Neural cell (in vitro differentiated cells): ENCODE measurements at regions not wholly inside any gene's neighbourhood (a gene's known extent, or its start where the extent isn't known, plus 50 kb on each side); places are given as distances from the start of the nearest gene placed in this dataset.

Source experiments
- H2AFZ ChIP-seq: fragments of 200-600, 300-800 bp; sonication (generic), shearing (Covaris generic); 2 replicates; pipeline ENCODE4 v1.6.0; 2014; ENCODE audit warnings: low read depth, mild to moderate bottlenecking, antibody characterized with exemption, low read length, moderate library complexity
- H3F3A ChIP-seq: fragments of 200-600 bp; shearing (Covaris generic); 2 replicates; pipeline ENCODE4 v1.6.1; 2016; ENCODE audit warnings: mild to moderate bottlenecking, moderate library complexity, mixed read lengths, antibody characterized with exemption, low read length; ENCODE audit not compliant: insufficient read depth, poor library complexity, severe bottlenecking
- H3K27ac ChIP-seq: fragments of 200-600, 300-800 bp; sonication (generic), shearing (Covaris generic); 2 replicates; pipeline ENCODE4 v1.5.1; 2014; ENCODE audit warnings: mild to moderate bottlenecking, low read length, moderate library complexity
- H3K27me3 ChIP-seq: fragments of 300-800, 200-600 bp; sonication (generic), shearing (Covaris generic); 2 replicates; pipeline ENCODE4 v1.6.0; 2014; ENCODE audit warnings: mild to moderate bottlenecking, low read depth, low read length, moderate library complexity; ENCODE audit not compliant: insufficient read depth
- H3K36me3 ChIP-seq: fragments of 300-800, 200-600 bp; sonication (generic), shearing (Covaris generic); 2 replicates; pipeline ENCODE4 v1.5.1; 2014; ENCODE audit warnings: mild to moderate bottlenecking, antibody characterized with exemption, low read length, moderate library complexity; ENCODE audit not compliant: insufficient read depth
- H3K4me2 ChIP-seq: fragments of 300-800, 200-600 bp; sonication (generic), shearing (Covaris generic); 2 replicates; pipeline ENCODE4 v1.6.0; 2014; ENCODE audit warnings: mild to moderate bottlenecking, low read length
- H3K4me3 ChIP-seq: fragments of 300-800, 200-600 bp; sonication (generic), shearing (Covaris generic); 2 replicates; pipeline ENCODE4 v1.5.1; 2014; ENCODE audit warnings: mild to moderate bottlenecking, low read length, moderate library complexity
- H3K79me2 ChIP-seq: fragments of 200-600 bp; shearing (Covaris generic); replicated peaks from 2 replicates; pipeline ENCODE4 v1.6.0; 2014; ENCODE audit warnings: mild to moderate bottlenecking, low read length, moderate library complexity; ENCODE audit not compliant: insufficient read depth
- H3K9ac ChIP-seq: fragments of 300-800, 200-600 bp; sonication (generic), shearing (Covaris generic); 2 replicates; pipeline ENCODE4 v1.6.1; 2016; ENCODE audit warnings: mild to moderate bottlenecking, low read length, mixed read lengths
- H3K9me2 ChIP-seq: fragments of 200-600 bp; shearing (Covaris generic); 2 replicates; pipeline ENCODE4 v1.6.1; 2016; ENCODE audit warnings: mild to moderate bottlenecking, low read length, mixed read lengths; ENCODE audit not compliant: insufficient read depth
- H3K9me3 ChIP-seq: fragments of 200-600, 300-800 bp; sonication (generic), shearing (Covaris generic); 2 replicates; pipeline ENCODE4 v1.6.1; 2016; ENCODE audit warnings: mild to moderate bottlenecking, mixed run types, low read length, moderate library complexity, mixed read lengths
- H4K20me1 ChIP-seq: fragments of 200-600 bp; shearing (Covaris generic); 2 replicates; pipeline ENCODE4 v1.6.1; 2016; ENCODE audit warnings: mild to moderate bottlenecking, mixed run types; ENCODE audit not compliant: insufficient read depth
- EP300 ChIP-seq: fragments of 450-650 bp; conservative IDR thresholded peaks from 2 replicates; pipeline ENCODE4 v1.6.1; 2014; ENCODE audit warnings: antibody characterized with exemption, mild to moderate bottlenecking, moderate library complexity; ENCODE audit not compliant: poor library complexity, severe bottlenecking
- EZH2 ChIP-seq: fragments of 200-600, 300-800 bp; shearing (Covaris generic), sonication (generic); IDR thresholded peaks from 2 replicates; pipeline ENCODE4 v1.6.1; 2014; ENCODE audit warnings: antibody characterized with exemption, low read length, borderline replicate concordance, mild to moderate bottlenecking; ENCODE audit not compliant: insufficient read depth, poor library complexity, severe bottlenecking
- MXI1 ChIP-seq: fragments of 450-650 bp; conservative IDR thresholded peaks from 2 replicates; pipeline ENCODE4 v1.6.1; 2014; ENCODE audit warnings: antibody characterized with exemption, mild to moderate bottlenecking; ENCODE audit not compliant: poor library complexity, severe bottlenecking
- POLR2AphosphoS5 ChIP-seq: IDR thresholded peaks from 2 replicates; pipeline ENCODE4 v1.6.1; 2012
- RAD21 ChIP-seq: fragments of 450-650 bp; conservative IDR thresholded peaks from 2 replicates; pipeline ENCODE4 v1.6.1; 2014; ENCODE audit warnings: antibody characterized with exemption, mild to moderate bottlenecking, moderate library complexity
- REST ChIP-seq: IDR thresholded peaks from 2 replicates; pipeline ENCODE4 v1.6.1; 2012; ENCODE audit warnings: borderline replicate concordance
- SMC3 ChIP-seq: fragments of 450-650 bp; conservative IDR thresholded peaks from 2 replicates; pipeline ENCODE4 v1.6.1; 2014; ENCODE audit warnings: antibody characterized with exemption, mild to moderate bottlenecking, moderate library complexity; ENCODE audit not compliant: poor library complexity
- TAF1 ChIP-seq: IDR thresholded peaks from 2 replicates; pipeline ENCODE4 v1.6.1; 2012; ENCODE audit warnings: low read depth
- TF ChIP-seq, protein P1 (sequence below): fragments of 450-650 bp; IDR thresholded peaks from 2 replicates; pipeline ENCODE4 v1.5.1; 2014; ENCODE audit warnings: antibody characterized with exemption, mild to moderate bottlenecking, moderate library complexity; ENCODE audit not compliant: poor library complexity, severe bottlenecking

GRCh38 chr16:50938932-50939331, 197.0 kb downstream of the CYLD start:
- Histone ChIP-seq H4K20me1 (no peaks in the 10 kb centered on the region), H3F3A (no peaks in the 10 kb centered on the region)

GRCh38 chr16:50933262-50933661, 191.4 kb downstream of the CYLD start:
- H3K9me2 ChIP-seq = no peaks in the 10 kb centered on the region
- no peaks in the 10 kb centered on the region for H4K20me1 ChIP-seq
- no peaks in the 10 kb centered on the region for H3K79me2 ChIP-seq
- no peak overlapping the region for H3K4me3 ChIP-seq
- no peak overlapping the region for H2AFZ ChIP-seq
- no peaks in the 10 kb centered on the region for H3K36me3 ChIP-seq
- TF ChIP-seq MXI1 (no peak), EZH2 (no peak), EP300 (no peak), REST (no peak), SMC3 (no peak), TAF1 (no peak)
- TF ChIP-seq, protein P1, sequence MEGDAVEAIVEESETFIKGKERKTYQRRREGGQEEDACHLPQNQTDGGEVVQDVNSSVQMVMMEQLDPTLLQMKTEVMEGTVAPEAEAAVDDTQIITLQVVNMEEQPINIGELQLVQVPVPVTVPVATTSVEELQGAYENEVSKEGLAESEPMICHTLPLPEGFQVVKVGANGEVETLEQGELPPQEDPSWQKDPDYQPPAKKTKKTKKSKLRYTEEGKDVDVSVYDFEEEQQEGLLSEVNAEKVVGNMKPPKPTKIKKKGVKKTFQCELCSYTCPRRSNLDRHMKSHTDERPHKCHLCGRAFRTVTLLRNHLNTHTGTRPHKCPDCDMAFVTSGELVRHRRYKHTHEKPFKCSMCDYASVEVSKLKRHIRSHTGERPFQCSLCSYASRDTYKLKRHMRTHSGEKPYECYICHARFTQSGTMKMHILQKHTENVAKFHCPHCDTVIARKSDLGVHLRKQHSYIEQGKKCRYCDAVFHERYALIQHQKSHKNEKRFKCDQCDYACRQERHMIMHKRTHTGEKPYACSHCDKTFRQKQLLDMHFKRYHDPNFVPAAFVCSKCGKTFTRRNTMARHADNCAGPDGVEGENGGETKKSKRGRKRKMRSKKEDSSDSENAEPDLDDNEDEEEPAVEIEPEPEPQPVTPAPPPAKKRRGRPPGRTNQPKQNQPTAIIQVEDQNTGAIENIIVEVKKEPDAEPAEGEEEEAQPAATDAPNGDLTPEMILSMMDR = no peak
- no peaks in the 10 kb centered on the region for H3K9me3 ChIP-seq
- no peaks in the 10 kb centered on the region for H3F3A ChIP-seq
- H3K27me3 ChIP-seq = no peaks in the 10 kb centered on the region
- no peak overlapping the region for H3K9ac ChIP-seq
- H3K4me2 ChIP-seq = no peak overlapping the region
- no peak overlapping the region for H3K27ac ChIP-seq

More at GRCh38 chr16:50938932-50939331, 197.0 kb downstream of the CYLD start:
- Histone ChIP-seq H3K4me3 (no peak overlapping the region), H3K9me2 (no peaks in the 10 kb centered on the region), H3K36me3 (no peaks in the 10 kb centered on the region), H3K9me3 (no peaks in the 10 kb centered on the region), H3K9ac (no peak overlapping the region), H3K4me2 (no peak overlapping the region), H3K27ac (no peak overlapping the region), H3K27me3 (no peaks in the 10 kb centered on the region), H3K79me2 (no peaks in the 10 kb centered on the region), H2AFZ (no peak overlapping the region)
- TF ChIP-seq RAD21 = no peak
- TF ChIP-seq POLR2AphosphoS5 = no peak
- TF ChIP-seq SMC3 = no peak

GRCh38 chr16:50932348-50932935, 190.6 kb downstream of the CYLD start:
- no peaks in the 10 kb centered on the region for H3K9me2 ChIP-seq
- no peaks in the 10 kb centered on the region for H3K36me3 ChIP-seq
- H4K20me1 ChIP-seq = no peaks in the 10 kb centered on the region
- no peak overlapping the region for H3K4me2 ChIP-seq
- H3K79me2 ChIP-seq = no peaks in the 10 kb centered on the region
- TF ChIP-seq, protein P1 = no peak
- TF ChIP-seq SMC3 = no peak
- TF ChIP-seq MXI1 = no peak
- TF ChIP-seq POLR2AphosphoS5 = no peak
- no peak for TF ChIP-seq REST
- TF ChIP-seq RAD21 = no peak
- TF ChIP-seq TAF1 = no peak
- no peak for TF ChIP-seq EZH2
- TF ChIP-seq EP300 = no peak
- no peak overlapping the region for H3K9ac ChIP-seq
- no peaks in the 10 kb centered on the region for H3K27me3 ChIP-seq
- H2AFZ ChIP-seq = no peak overlapping the region
- H3K27ac ChIP-seq = no peak overlapping the region
- H3K4me3 ChIP-seq = no peak overlapping the region
- no peaks in the 10 kb centered on the region for H3K9me3 ChIP-seq
- H3F3A ChIP-seq = no peaks in the 10 kb centered on the region
